DMS114 treated with DMSO at 0.1 percent for 48 hours (cell line): ENCODE measurements at regions not wholly inside any gene's neighbourhood (a gene's known extent, or its start where the extent isn't known, plus 50 kb on each side); places are given as distances from the start of the nearest gene placed in this dataset.

Source experiments
- DNase-seq: peaks from one replicate; lab custom pipeline; 2025; ENCODE audit not compliant: unreplicated experiment; lab: John Stamatoyannopoulos, UW

GRCh38 chr4:1479454-1479853 is 73.2 kb upstream of the NKX1-1 start:
- no peak for DNase-seq

- no peak for DNase-seq
These were observed 72.6 kb upstream of the NKX1-1 start for GRCh38 chr4:1478766-1479355.

GRCh38 chr4:1477045-1477840 is 71.0 kb upstream of the NKX1-1 start:
- DNase-seq = no peak

GRCh38 chr4:1476140-1476513 is 69.9 kb upstream of the NKX1-1 start:
- DNase-seq = no peak

GRCh38 chr4:1475277-1476139 is 69.3 kb upstream of the NKX1-1 start:
- DNase-seq = no peak

- no peak for DNase-seq
These were observed 68.2 kb upstream of the NKX1-1 start for GRCh38 chr4:1474126-1475090.

- DNase-seq = no peak
These were observed 67.5 kb upstream of the NKX1-1 start for GRCh38 chr4:1473718-1474117.

- DNase-seq = no peak
These were observed 66.8 kb upstream of the NKX1-1 start for GRCh38 chr4:1472911-1473518.

- no peak for DNase-seq
These were observed 66.0 kb upstream of the NKX1-1 start for GRCh38 chr4:1472148-1472797.

GRCh38 chr4:1471443-1472147 is 65.4 kb upstream of the NKX1-1 start:
- no peak for DNase-seq

- DNase-seq = no peak
These were observed 64.7 kb upstream of the NKX1-1 start for GRCh38 chr4:1470816-1471442.

- DNase-seq = no peak
These were observed 64.1 kb upstream of the NKX1-1 start for GRCh38 chr4:1470393-1470670.

- DNase-seq = no peak
These were observed 63.6 kb upstream of the NKX1-1 start for GRCh38 chr4:1469607-1470392.

- DNase-seq = no peak
These were observed 62.8 kb upstream of the NKX1-1 start for GRCh38 chr4:1469043-1469442.

- DNase-seq = no peak
These were observed 61.6 kb upstream of the NKX1-1 start for GRCh38 chr4:1467581-1468458.

- no peak for DNase-seq
These were observed 60.6 kb upstream of the NKX1-1 start for GRCh38 chr4:1466863-1467165.
